ENCODE measurements at regions not wholly inside any gene's neighbourhood (a gene's known extent, or its start where the extent isn't known, plus 50 kb on each side); places are given as distances from the start of the nearest gene placed in this dataset.
"Not testable (repeated sequence)": the region's sequence is repeated elsewhere in the genome, so short reads cannot be mapped to it uniquely, and the experiment has no call there.

- DNase-seq (ENCODE audit: low spot score) = not testable (repeated sequence)
Measured at GRCh38 chr18:45344680-45345079, 270.6 kb upstream of the SLC14A2 start.

GRCh38 chr18:45349019-45349418 is 266.3 kb upstream of the SLC14A2 start:
- DNase-seq (ENCODE audit: low spot score) = no peak

GRCh38 chr18:45349467-45349866 is 265.8 kb upstream of the SLC14A2 start:
- DNase-seq (ENCODE audit: low spot score) = no peak

GRCh38 chr18:45350404-45351156 is 264.7 kb upstream of the SLC14A2 start:
- no peak for DNase-seq (ENCODE audit: low spot score)

GRCh38 chr18:45352874-45353273 is 262.4 kb upstream of the SLC14A2 start:
- DNase-seq (ENCODE audit: low spot score) = no peak

- DNase-seq (ENCODE audit: low spot score) = no peak
Measured at GRCh38 chr18:45353530-45353929, 261.7 kb upstream of the SLC14A2 start.

GRCh38 chr18:45355944-45356520 is 259.2 kb upstream of the SLC14A2 start:
- DNase-seq (ENCODE audit: low spot score) = no peak

- no peak for DNase-seq (ENCODE audit: low spot score)
Measured at GRCh38 chr18:45357686-45358470, 257.4 kb upstream of the SLC14A2 start.

- no peak for DNase-seq (ENCODE audit: low spot score)
Measured at GRCh38 chr18:45359275-45360009, 255.8 kb upstream of the SLC14A2 start.

GRCh38 chr18:45361125-45361851 is 254.0 kb upstream of the SLC14A2 start:
- no peak for DNase-seq (ENCODE audit: low spot score)

GRCh38 chr18:45363196-45363595 is 252.1 kb upstream of the SLC14A2 start:
- no peak for DNase-seq (ENCODE audit: low spot score)

- no peak for DNase-seq (ENCODE audit: low spot score)
Measured at GRCh38 chr18:45365835-45366234, 249.4 kb upstream of the SLC14A2 start.

GRCh38 chr18:45370255-45371010 is 244.8 kb upstream of the SLC14A2 start:
- DNase-seq (ENCODE audit: low spot score) = no peak

GRCh38 chr18:45373286-45373880 is 241.9 kb upstream of the SLC14A2 start:
- DNase-seq (ENCODE audit: low spot score) = no peak

- DNase-seq (ENCODE audit: low spot score) = no peak
Measured at GRCh38 chr18:45374236-45374635, 241.0 kb upstream of the SLC14A2 start.

- no peak for DNase-seq (ENCODE audit: low spot score)
Measured at GRCh38 chr18:45374878-45375630, 240.2 kb upstream of the SLC14A2 start.

GRCh38 chr18:45376193-45376592 is 239.1 kb upstream of the SLC14A2 start:
- no peak for DNase-seq (ENCODE audit: low spot score)

GRCh38 chr18:45378308-45378707 is 237.0 kb upstream of the SLC14A2 start:
- no peak for DNase-seq (ENCODE audit: low spot score)

- DNase-seq (ENCODE audit: low spot score) = no peak
Measured at GRCh38 chr18:45378933-45379332, 236.3 kb upstream of the SLC14A2 start.

- DNase-seq (ENCODE audit: low spot score) = no peak
Measured at GRCh38 chr18:45379903-45380302, 235.4 kb upstream of the SLC14A2 start.
